T-cell (primary cell): ENCODE measurements at regions not wholly inside any gene's neighbourhood (a gene's known extent, or its start where the extent isn't known, plus 50 kb on each side); places are given as distances from the start of the nearest gene placed in this dataset.
"Not testable (repeated sequence)": the region's sequence is repeated elsewhere in the genome, so short reads cannot be mapped to it uniquely, and the experiment has no call there.

Experiments
- ATAC-seq, 4 experiments: fragments of 200-7000 bp in 3 of 4; fragments of 150-1000 bp in 1 of 4; cut with Tn5 transposase; replicated peaks in 1 of 4; 1 replicate in 3 of 4; 2 replicates in 1 of 4; pipeline ENCODE4 v1.10.0; 2021; ENCODE audit warnings: moderate library complexity in 3 of 4, mild to moderate bottlenecking in 2 of 4, moderate number of reproducible peaks in 1 of 4
- CTCF ChIA-PET, 2 donors: fragments of 300-600 bp; sonication (Branson Sonifier 250); formaldehyde crosslinking; loops; one replicate each; lab custom pipeline; 2022; ENCODE audit warnings: antibody characterized with exemption in 2 of 2; lab: Charles Lee
- POLR2A ChIA-PET, 2 donors: fragments of 300-600 bp; sonication (Branson Sonifier 250); formaldehyde crosslinking; loops; one replicate each; lab custom pipeline; 2022; ENCODE audit warnings: antibody characterized with exemption in 2 of 2; lab: Charles Lee
- DNase-seq, 35 experiments: peaks; one replicate each; pipeline versions ENCODE4 v3.0.0 to v3.0.0-alpha.2; 2013 to 2023
- H3K27ac ChIP-seq: one replicate; pipeline ENCODE4 v1.5.1; 2013; ENCODE audit warnings: low read length
- H3K27me3 ChIP-seq, 2 experiments: replicated peaks in 1 of 2; 1 replicate in 1 of 2; 2 replicates in 1 of 2; pipeline versions ENCODE4 v1.6.1 to v1.7.0; 2013; ENCODE audit warnings: low read length in 1 of 2, mixed read lengths in 1 of 2; ENCODE audit not compliant: control insufficient read depth in 2 of 2, insufficient read depth in 2 of 2; ENCODE audit errors: extremely low read depth in 1 of 2
- H3K36me3 ChIP-seq, 2 donors: 1 replicate in 1 of 2; 2 replicates in 1 of 2; pipeline versions ENCODE4 v1.6.1 to v1.7.0; 2013; ENCODE audit warnings: low read length in 1 of 2; ENCODE audit not compliant: control insufficient read depth in 2 of 2, insufficient read depth in 1 of 2; ENCODE audit errors: extremely low read depth in 1 of 2
- H3K4me1 ChIP-seq, 2 experiments: 1 replicate in 1 of 2; 2 replicates in 1 of 2; pipeline versions ENCODE4 v1.6.1 to v1.7.0; 2013; ENCODE audit warnings: low read length in 2 of 2, mixed read lengths in 1 of 2; ENCODE audit not compliant: insufficient read depth in 2 of 2, control insufficient read depth in 1 of 2; ENCODE audit errors: extremely low read depth in 1 of 2
- H3K4me3 ChIP-seq, 2 donors: 1 replicate in 1 of 2; 2 replicates in 1 of 2; pipeline versions ENCODE4 v1.5.1 to v1.7.0; 2013; ENCODE audit warnings: mild to moderate bottlenecking in 2 of 2, low read length in 1 of 2, moderate library complexity in 1 of 2; ENCODE audit not compliant: control insufficient read depth in 1 of 2; ENCODE audit errors: extremely low read depth in 1 of 2
- H3K9me3 ChIP-seq: 2 replicates; pipeline ENCODE4 v1.7.0; 2013
- H3K27ac Mint-ChIP-seq, 2 donors: one replicate each; pipeline ENCODE4 v1.8.0; 2020 to 2021; ENCODE audit warnings: mild to moderate bottlenecking in 2 of 2, mixed read lengths in 2 of 2
- H3K27me3 Mint-ChIP-seq, 2 donors: one replicate each; pipeline ENCODE4 v1.8.0; 2021 to 2022; ENCODE audit warnings: mixed read lengths in 2 of 2
- H3K36me3 Mint-ChIP-seq: one replicate; pipeline ENCODE4 v1.8.0; 2021; ENCODE audit warnings: mixed read lengths
- H3K4me1 Mint-ChIP-seq, 3 donors: one replicate each; pipeline ENCODE4 v1.8.0; 2020 to 2022; ENCODE audit warnings: mixed read lengths in 3 of 3, mild to moderate bottlenecking in 1 of 3
- H3K4me3 Mint-ChIP-seq, 3 donors: one replicate each; pipeline ENCODE4 v1.8.0; 2020 to 2022; ENCODE audit warnings: mild to moderate bottlenecking in 3 of 3, mixed read lengths in 3 of 3, moderate library complexity in 3 of 3
- H3K9me3 Mint-ChIP-seq, 3 donors: one replicate each; pipeline ENCODE4 v1.8.0; 2020 to 2022; ENCODE audit warnings: mixed read lengths in 3 of 3
- WGBS: methylation state at CpG from one replicate; pipeline ENCODE4 v1.1.5; 2013; ENCODE audit warnings: missing lambda C conversion rate; ENCODE audit not compliant: insufficient coverage; 5-methylcytosine and 5-hydroxymethylcytosine counted together

- Histone ChIP-seq H3K27me3 (no peaks in the 10 kb centered on the region), H3K27ac (no peak overlapping the region), H3K4me3 (no peak overlapping the region), H3K9me3 (no peaks in the 10 kb centered on the region), H3K4me1 (no peaks in the 10 kb centered on the region), H3K36me3 (no peaks in the 10 kb centered on the region)
- Mint-ChIP-seq H3K36me3 (no peaks in the 10 kb centered on the region), H3K9me3 (no peaks in the 10 kb centered on the region), H3K27ac (no peak overlapping the region), H3K27me3 (no peaks in the 10 kb centered on the region), H3K4me1 (no peaks in the 10 kb centered on the region), H3K4me3 (no peak overlapping the region)
- POLR2A ChIA-PET, result no interaction called here
- no peak for DNase-seq
- CTCF ChIA-PET, result no interaction called here
- no peak for ATAC-seq
These were observed 727.2 kb downstream of the C4orf33 start for GRCh38 chr4:129823105-129823504.

- Mint-ChIP-seq H3K27ac (no peak overlapping the region), H3K27me3 (no peaks in the 10 kb centered on the region), H3K4me1 (no peaks in the 10 kb centered on the region), H3K36me3 (no peaks in the 10 kb centered on the region), H3K9me3 (peaks cover 0 to 2% (median 2%) of the 10 kb centered on the region in 3 donors), H3K4me3 (no peak overlapping the region)
- DNase-seq (no peak), ATAC-seq (no peak)
- ChIA-PET CTCF (no interaction called here), POLR2A (no interaction called here)
- 80% methylated on average over 1 of the region's 2 CpGs for WGBS
- Histone ChIP-seq H3K27me3 (no peaks in the 10 kb centered on the region), H3K4me1 (no peaks in the 10 kb centered on the region), H3K9me3 (no peaks in the 10 kb centered on the region), H3K36me3 (no peaks in the 10 kb centered on the region), H3K27ac (no peak overlapping the region), H3K4me3 (no peak overlapping the region)
These were observed 733.4 kb downstream of the C4orf33 start for GRCh38 chr4:129829373-129829772.

GRCh38 chr4:129839687-129840086 lies 743.7 kb downstream of the C4orf33 start:
- Mint-ChIP-seq H3K4me3 (no peak overlapping the region), H3K36me3 (no peaks in the 10 kb centered on the region), H3K4me1 (no peaks in the 10 kb centered on the region), H3K9me3 (peaks cover 7 to 16% (median 13%) of the 10 kb centered on the region in 3 donors), H3K27ac (no peak overlapping the region), H3K27me3 (no peaks in the 10 kb centered on the region)
- H3K4me1 ChIP-seq, result no peaks in the 10 kb centered on the region
- no peak for DNase-seq
- H3K4me3 ChIP-seq, result no peak overlapping the region
- WGBS, result 90% methylated on average over 2 of the region's 3 CpGs
- H3K27me3 ChIP-seq, result no peaks in the 10 kb centered on the region
- ATAC-seq, result no peak
- no peaks in the 10 kb centered on the region for H3K9me3 ChIP-seq
- no peak overlapping the region for H3K27ac ChIP-seq
- ChIA-PET CTCF (no interaction called here), POLR2A (no interaction called here)
- H3K36me3 ChIP-seq, result no peaks in the 10 kb centered on the region

GRCh38 chr4:129842096-129842495 lies 746.1 kb downstream of the C4orf33 start:
- CTCF ChIA-PET, result no interaction called here
- H3K27me3 Mint-ChIP-seq, result no peaks in the 10 kb centered on the region

GRCh38 chr4:129852434-129852833 lies 756.5 kb downstream of the C4orf33 start:
- DNase-seq (no peak), ATAC-seq (no peak)
- Mint-ChIP-seq H3K36me3 (no peaks in the 10 kb centered on the region), H3K27ac (no peak overlapping the region), H3K9me3 (peaks cover 0 to 4% (median 0%) of the 10 kb centered on the region in 3 donors), H3K27me3 (no peaks in the 10 kb centered on the region), H3K4me3 (no peak overlapping the region), H3K4me1 (no peaks in the 10 kb centered on the region)
- H3K4me1 ChIP-seq, result no peaks in the 10 kb centered on the region
- ChIA-PET POLR2A (no interaction called here), CTCF (no interaction called here)
- no peaks in the 10 kb centered on the region for H3K36me3 ChIP-seq
- no peak overlapping the region for H3K4me3 ChIP-seq
- H3K27ac ChIP-seq, result no peak overlapping the region
- 50% methylated on average over 2 of the region's 4 CpGs for WGBS
- no peaks in the 10 kb centered on the region for H3K27me3 ChIP-seq
- no peaks in the 10 kb centered on the region for H3K9me3 ChIP-seq

More at GRCh38 chr4:129842096-129842495, 746.1 kb downstream of the C4orf33 start:
- POLR2A ChIA-PET, result no interaction called here
- H3K27ac ChIP-seq, result no peak overlapping the region
- Mint-ChIP-seq H3K4me1 (no peaks in the 10 kb centered on the region), H3K9me3 (peaks cover 7 to 12% (median 8%) of the 10 kb centered on the region in 3 donors), H3K36me3 (no peaks in the 10 kb centered on the region), H3K4me3 (no peak overlapping the region), H3K27ac (no peak overlapping the region)
- no peaks in the 10 kb centered on the region for H3K27me3 ChIP-seq
- no peaks in the 10 kb centered on the region for H3K4me1 ChIP-seq
- no peaks in the 10 kb centered on the region for H3K9me3 ChIP-seq
- ATAC-seq, result no peak
- no peak overlapping the region for H3K4me3 ChIP-seq
- 82% methylated on average over 3 of the region's 4 CpGs for WGBS
- H3K36me3 ChIP-seq, result no peaks in the 10 kb centered on the region
- DNase-seq, result no peak

GRCh38 chr4:129853685-129854467 lies 757.9 kb downstream of the C4orf33 start:
- H3K9me3 ChIP-seq, DNase-seq, H3K27ac ChIP-seq, H3K4me3 Mint-ChIP-seq, H3K36me3 Mint-ChIP-seq, H3K4me1 Mint-ChIP-seq, H3K4me1 ChIP-seq, H3K36me3 ChIP-seq, CTCF ChIA-PET, H3K27me3 Mint-ChIP-seq, H3K27ac Mint-ChIP-seq, H3K4me3 ChIP-seq, POLR2A ChIA-PET, H3K9me3 Mint-ChIP-seq, ATAC-seq, H3K27me3 ChIP-seq: not testable (repeated sequence)
- WGBS, result 91% methylated on average over 10 of the region's 27 CpGs
